ENCODE measurements at regions not wholly inside any gene's neighbourhood (a gene's known extent, or its start where the extent isn't known, plus 50 kb on each side); places are given as distances from the start of the nearest gene placed in this dataset.

DNA sequence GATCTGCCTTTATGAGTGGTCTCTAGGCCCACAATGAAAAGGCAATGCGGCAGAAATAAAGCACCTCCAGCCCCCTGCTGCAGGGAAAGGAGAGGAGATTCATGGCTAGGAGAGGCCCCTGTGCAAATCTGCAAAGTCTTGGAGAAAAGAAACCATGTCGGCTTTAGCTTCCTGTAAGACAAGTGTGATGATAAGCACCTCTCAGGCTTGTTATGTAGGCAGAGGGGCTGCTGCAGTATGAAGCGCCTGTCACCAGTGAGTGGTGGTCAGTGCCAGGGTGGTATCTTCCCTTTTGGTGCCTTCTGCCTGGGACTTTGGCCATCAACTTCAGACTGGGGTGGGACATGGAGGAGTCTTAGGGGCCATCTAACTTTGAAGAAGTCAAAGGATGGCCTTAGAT lies 59.2 kb upstream of the ARHGEF3 start:
- no peak for DNase-seq

DNA sequence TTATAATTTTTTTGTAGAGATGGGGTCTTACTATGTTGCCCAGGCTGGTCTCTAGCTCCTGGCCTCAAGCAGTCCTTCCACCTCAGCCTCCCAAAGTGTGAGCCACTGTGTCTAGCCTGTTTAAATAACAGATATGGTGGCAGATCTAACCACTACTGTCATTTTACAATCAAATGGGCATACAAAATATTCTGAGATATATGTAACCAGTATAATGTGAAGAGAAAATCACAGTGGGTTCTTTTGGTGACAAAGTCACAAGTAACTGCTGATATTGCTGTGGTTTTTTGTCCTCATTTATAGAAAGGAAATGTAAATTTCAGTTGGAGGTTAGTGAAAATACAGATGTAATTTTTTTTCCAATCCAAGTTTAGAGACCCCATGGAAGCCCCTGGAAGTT lies 58.6 kb upstream of the ARHGEF3 start:
- DNase-seq: no peak

DNA sequence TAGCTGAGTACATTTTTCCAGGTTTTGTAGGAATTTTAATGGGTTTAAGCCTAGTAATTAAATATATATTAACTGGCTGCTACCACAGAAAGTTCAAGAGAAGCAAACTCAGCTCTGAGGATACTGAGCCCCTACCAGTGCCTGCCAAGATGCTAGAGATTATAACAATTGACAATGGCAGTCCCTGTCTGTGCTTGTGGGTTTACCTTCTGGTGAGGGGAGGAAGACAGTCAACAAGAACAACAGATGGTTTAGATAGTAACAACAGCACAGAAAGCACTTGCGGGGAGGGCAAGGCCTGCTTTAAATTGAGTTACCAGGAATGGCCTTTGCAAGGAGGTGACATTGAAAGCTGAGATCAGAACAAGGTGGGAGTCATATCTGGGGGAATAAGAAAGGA lies 56.6 kb upstream of the ARHGEF3 start:
- no peak for DNase-seq

DNA sequence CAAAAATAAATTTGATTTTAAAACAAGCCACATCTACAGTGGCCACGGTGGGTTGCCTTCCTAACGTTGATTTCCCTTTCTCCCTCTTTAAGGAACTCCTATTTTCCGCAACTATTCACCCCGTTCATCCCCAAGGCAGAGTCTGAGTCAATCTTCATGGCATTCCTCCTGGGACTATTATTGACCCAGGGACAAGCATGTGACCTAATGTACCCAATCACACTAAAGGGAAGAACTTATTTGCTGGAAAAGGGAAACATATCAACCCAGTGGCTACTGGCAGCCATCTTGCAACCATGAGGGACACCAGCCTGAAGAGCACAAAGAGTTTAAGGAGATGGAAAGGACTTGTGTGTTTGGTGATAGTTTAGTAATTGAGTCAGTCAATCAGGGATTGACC lies 55.4 kb upstream of the ARHGEF3 start:
- DNase-seq: no peak

DNA sequence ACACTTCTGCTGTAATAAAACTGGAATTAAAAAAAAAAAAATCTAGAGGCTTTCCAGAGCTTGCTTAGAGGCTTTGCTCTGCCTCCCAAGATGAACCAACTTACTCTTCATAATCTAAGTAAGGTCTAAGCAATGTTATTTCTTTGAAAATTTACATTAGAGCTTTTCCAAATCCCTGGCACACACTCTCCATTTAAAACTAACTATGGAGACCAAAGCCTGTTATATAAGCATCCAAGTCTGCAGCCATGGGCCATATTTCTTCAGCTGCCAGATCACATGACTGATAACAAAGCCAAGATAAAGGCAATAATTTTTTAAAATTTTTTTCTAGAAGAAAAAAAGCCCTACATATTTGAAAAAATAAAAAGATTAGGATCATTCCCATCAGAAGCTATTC lies 55.0 kb upstream of the ARHGEF3 start:
- no peak for DNase-seq

DNA sequence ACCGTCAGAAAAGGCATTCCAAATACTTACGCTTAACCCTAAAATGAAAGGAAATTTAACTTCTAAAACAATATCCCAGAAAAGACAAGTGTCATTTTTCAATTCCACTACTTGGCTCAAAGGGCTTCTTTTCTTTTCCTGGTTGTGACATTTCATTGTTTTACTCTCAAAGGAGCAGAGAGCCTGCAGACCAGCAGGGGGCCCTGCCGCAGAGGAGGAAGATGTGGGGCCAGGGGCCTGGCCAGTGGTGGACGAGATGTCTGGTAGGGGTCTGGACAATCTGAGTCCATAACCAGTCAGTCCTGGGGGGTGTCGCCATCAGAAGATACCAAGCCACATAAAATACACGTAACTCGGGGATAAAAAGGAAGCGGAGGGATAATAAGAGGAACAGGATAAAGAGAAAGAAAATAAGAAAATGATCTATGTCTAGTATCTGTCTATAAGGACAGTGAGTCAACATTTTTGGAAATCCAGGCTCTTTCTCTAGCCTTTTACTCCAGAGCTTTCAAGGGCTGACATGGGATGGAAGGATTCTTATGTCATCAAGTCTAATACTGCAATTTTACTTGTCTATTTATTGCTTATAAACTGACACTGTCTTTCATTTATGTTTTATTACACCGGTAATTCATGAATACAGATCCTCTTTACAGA lies 54.2 kb upstream of the ARHGEF3 start:
- peak; percentile 29 for DNase-seq

DNA sequence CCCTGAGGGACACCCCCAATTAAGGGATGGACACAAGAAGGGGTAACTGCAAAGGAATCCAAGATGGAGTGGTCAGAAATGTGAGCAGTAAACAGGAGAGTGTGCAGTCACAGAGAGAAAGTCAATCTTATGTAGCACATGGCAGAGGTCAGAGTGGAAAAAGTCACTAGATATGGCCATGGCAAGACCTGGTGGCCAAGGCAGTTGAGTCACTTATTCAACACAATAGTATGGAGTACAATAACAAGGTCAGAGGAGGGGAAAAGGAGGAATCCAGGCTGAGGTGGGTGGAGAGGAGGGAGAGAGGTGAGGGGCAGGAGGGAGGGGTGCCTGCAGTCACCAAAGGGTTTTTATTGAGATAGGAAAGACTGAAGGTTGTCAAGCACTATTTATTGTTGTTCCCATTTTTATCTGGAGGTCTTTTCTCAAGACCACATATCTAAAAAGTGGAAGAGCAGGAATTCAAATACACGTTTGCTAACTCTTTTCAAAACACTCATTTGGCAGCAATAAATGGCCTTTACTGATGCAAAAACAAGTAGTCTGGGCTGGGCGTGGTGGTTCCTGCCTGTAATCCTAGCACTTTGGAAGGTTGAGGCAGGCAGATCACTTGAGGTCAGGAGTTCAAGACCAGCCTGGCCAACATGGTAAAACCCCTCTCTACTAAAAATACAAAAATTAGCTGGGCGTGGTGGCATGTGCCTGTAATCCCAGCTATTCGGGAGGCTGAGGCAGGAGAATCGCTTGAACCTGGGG lies 53.3 kb upstream of the ARHGEF3 start:
- no peak for DNase-seq

DNA sequence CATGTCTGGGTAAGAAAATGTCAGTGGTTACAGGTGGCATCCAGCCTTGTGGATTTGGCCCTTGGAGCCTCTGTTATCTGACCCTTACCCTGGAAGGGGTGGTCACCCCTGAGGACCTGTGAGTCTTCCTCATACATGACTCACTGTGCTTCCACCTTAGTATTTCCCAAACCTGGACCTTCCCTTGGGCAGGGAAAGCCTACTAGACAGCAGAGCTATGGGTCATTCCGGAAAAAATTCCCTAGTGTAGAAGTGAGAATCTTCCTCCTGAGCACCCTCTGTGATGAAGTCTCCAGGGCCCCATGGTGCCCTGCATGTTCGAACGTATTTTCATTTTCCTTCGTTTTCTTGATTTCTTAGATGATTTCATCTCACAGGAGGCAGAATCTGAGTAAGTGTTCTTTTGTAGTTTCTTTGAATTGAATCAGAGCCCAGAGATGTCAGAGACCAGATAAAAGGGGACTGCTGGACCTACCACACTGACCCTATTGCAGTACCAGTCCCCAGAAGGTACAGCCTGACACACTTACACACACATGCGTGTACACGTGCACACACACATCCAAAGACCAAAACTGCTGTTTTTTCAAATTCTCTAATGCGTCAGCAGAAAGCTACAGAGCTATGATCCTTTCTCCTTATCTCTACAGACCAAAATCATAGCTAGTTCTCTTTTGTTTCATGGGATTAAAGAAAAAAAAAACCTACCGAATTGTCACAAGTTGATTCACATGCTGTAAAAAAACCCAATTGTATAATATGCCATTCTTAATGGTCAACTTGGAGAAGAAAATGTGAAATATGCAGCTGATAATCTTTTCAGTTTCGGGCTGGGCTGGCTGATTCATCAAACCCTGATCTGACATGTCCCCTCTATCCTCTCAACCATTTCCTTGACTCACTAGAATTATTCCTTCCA lies 50.5 kb upstream of the ARHGEF3 start:
- DNase-seq: no peak
